ENCODE measurements at regions not wholly inside any gene's neighbourhood (a gene's known extent, or its start where the extent isn't known, plus 50 kb on each side); places are given as distances from the start of the nearest gene placed in this dataset.
"Not testable (repeated sequence)": the region's sequence is repeated elsewhere in the genome, so short reads cannot be mapped to it uniquely, and the experiment has no call there.

DNA sequence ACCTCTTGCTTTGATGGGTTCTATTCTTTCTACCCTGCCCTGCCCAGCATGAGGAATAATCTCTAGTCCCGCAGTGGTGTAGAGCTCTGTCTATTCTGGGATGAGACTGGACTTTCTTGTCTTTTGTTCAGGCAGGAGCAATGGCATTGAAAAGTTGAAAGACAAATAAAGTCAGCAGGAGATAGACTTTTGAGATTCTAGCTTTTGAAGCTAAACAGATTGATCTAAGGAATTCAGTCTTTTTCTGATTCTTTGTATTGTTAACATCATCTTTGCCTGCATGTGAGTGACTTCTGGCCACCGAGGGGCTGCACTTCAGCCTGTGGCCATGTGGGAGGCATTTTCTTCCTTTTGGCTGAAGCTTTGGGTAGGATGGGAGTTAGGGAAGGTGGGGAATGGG lies 132.4 kb downstream of the MRPL57 start:
- intact Hi-C loops (cut with micrococcal nuclease) = no loop called here
- H3K4me1 Mint-ChIP-seq = peaks cover 6 to 7% of the 10 kb centered on the region in 2 donors
- TF ChIP-seq, protein P1, sequence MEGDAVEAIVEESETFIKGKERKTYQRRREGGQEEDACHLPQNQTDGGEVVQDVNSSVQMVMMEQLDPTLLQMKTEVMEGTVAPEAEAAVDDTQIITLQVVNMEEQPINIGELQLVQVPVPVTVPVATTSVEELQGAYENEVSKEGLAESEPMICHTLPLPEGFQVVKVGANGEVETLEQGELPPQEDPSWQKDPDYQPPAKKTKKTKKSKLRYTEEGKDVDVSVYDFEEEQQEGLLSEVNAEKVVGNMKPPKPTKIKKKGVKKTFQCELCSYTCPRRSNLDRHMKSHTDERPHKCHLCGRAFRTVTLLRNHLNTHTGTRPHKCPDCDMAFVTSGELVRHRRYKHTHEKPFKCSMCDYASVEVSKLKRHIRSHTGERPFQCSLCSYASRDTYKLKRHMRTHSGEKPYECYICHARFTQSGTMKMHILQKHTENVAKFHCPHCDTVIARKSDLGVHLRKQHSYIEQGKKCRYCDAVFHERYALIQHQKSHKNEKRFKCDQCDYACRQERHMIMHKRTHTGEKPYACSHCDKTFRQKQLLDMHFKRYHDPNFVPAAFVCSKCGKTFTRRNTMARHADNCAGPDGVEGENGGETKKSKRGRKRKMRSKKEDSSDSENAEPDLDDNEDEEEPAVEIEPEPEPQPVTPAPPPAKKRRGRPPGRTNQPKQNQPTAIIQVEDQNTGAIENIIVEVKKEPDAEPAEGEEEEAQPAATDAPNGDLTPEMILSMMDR (IDR thresholded peaks at IDR 0.05) = no peak
- DNase-seq = no peak
- no peaks in the 10 kb centered on the region for H3K27me3 Mint-ChIP-seq (ENCODE audit: low read depth in 2 of 2)
- no peaks in the 10 kb centered on the region for H3K4me1 ChIP-seq (ENCODE audit: control insufficient read depth, insufficient read depth, low read length)
- H3K27me3 ChIP-seq (ENCODE audit: control insufficient read depth, insufficient read depth, low read length) = no peaks in the 10 kb centered on the region
- H3K4me3 ChIP-seq (ENCODE audit: low read length) = no peak overlapping the region
- ATAC-seq = no peak
- WGBS (ENCODE audit: insufficient coverage) = 95% methylated on average over 2 of the region's 2 CpGs
- H3K36me3 ChIP-seq (ENCODE audit: control insufficient read depth, insufficient read depth, low read length) = peaks cover 4% of the 10 kb centered on the region
- no peak overlapping the region for H3K27ac ChIP-seq (ENCODE audit: low read length)
- H3K4me3 Mint-ChIP-seq = no peak overlapping the region
- no peaks in the 10 kb centered on the region for H3K36me3 Mint-ChIP-seq
- no peak overlapping the region for H3K27ac Mint-ChIP-seq
- no peaks in the 10 kb centered on the region for H3K9me3 Mint-ChIP-seq
- no peaks in the 10 kb centered on the region for H3K9me3 ChIP-seq (ENCODE audit: control insufficient read depth, insufficient read depth, low read length)

DNA sequence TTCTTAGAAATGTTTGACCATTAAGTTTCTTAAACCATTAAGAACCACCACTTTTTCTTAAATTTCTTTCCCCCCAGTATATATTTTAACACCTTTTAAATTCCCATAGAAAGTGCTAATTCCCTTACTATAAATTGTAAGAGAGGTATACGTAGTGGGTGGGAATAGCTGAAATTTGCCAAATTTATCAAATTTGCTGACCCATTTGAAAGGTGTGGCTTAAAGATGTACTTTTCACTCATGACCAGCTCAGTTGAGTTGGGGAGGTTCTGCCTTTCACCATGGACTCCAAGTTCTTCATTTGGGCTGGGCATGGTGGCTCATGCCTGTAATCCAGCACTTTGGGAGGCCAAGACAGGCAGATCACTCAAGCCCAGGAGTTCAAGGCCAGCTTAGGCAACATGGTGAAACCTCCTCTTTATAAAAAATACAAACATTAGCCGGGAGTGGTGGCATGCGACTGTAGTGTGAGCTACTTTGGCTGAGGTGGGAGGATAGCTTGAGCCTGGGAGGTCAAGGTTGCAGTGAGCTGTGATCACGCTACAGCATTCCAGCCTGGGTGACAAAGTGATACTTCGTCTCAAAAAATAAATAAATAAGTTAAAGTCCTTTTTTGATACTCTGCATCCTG lies 133.2 kb downstream of the MRPL57 start:
- ATAC-seq (no peak), DNase-seq (no peak)
- H3K27ac Mint-ChIP-seq = no peak overlapping the region
- Histone ChIP-seq H3K9me3 (ENCODE audit: control insufficient read depth, insufficient read depth, low read length) (no peaks in the 10 kb centered on the region), H3K27ac (ENCODE audit: low read length) (no peak overlapping the region), H3K4me3 (ENCODE audit: low read length) (no peak overlapping the region), H3K27me3 (ENCODE audit: control insufficient read depth, insufficient read depth, low read length) (no peaks in the 10 kb centered on the region), H3K4me1 (ENCODE audit: control insufficient read depth, insufficient read depth, low read length) (no peaks in the 10 kb centered on the region), H3K36me3 (ENCODE audit: control insufficient read depth, insufficient read depth, low read length) (peaks cover 2% of the 10 kb centered on the region)
- WGBS (ENCODE audit: insufficient coverage) = 96% methylated on average over 3 of the region's 5 CpGs
- peaks cover 6 to 7% of the 10 kb centered on the region in 2 donors for H3K4me1 Mint-ChIP-seq
- intact Hi-C loops (cut with micrococcal nuclease) = no loop called here
- TF ChIP-seq, protein P1 (IDR thresholded peaks at IDR 0.05) = no peak
- no peaks in the 10 kb centered on the region for H3K27me3 Mint-ChIP-seq (ENCODE audit: low read depth in 2 of 2)
- no peaks in the 10 kb centered on the region for H3K9me3 Mint-ChIP-seq
- H3K4me3 Mint-ChIP-seq = no peak overlapping the region
- H3K36me3 Mint-ChIP-seq = no peaks in the 10 kb centered on the region

DNA sequence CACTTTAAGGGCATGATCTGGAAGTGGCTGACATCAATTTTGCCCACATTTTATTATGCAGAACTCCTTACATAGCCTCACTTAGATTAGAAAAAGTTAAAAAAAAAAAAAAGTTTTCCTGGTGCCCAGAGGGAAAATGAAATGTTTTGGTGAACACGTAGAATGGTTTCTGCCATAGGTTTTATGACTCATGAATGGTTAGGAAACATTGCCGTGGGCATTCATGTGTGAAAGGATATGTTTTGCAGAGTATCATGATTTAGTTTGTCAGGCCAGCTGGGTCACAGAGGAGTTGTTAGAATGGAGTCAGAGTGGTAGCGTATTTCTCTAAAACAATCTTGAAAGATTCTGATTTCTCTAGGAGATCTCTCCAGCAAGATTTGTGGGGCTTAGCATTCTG lies 133.8 kb downstream of the MRPL57 start:
- TF ChIP-seq, protein P1 (IDR thresholded peaks at IDR 0.05) = no peak
- Histone ChIP-seq H3K4me1 (ENCODE audit: control insufficient read depth, insufficient read depth, low read length) (no peaks in the 10 kb centered on the region), H3K27me3 (ENCODE audit: control insufficient read depth, insufficient read depth, low read length) (no peaks in the 10 kb centered on the region), H3K27ac (ENCODE audit: low read length) (no peak overlapping the region), H3K4me3 (ENCODE audit: low read length) (no peak overlapping the region), H3K36me3 (ENCODE audit: control insufficient read depth, insufficient read depth, low read length) (peaks cover 2% of the 10 kb centered on the region), H3K9me3 (ENCODE audit: control insufficient read depth, insufficient read depth, low read length) (no peaks in the 10 kb centered on the region)
- Mint-ChIP-seq H3K9me3 (no peaks in the 10 kb centered on the region), H3K27me3 (ENCODE audit: low read depth in 2 of 2) (no peaks in the 10 kb centered on the region), H3K4me1 (peaks cover 6 to 7% of the 10 kb centered on the region in 2 donors), H3K4me3 (no peak overlapping the region), H3K27ac (no peak overlapping the region), H3K36me3 (no peaks in the 10 kb centered on the region)
- no peak for ATAC-seq
- WGBS (ENCODE audit: insufficient coverage) = 92% methylated on average over 2 of the region's 3 CpGs
- intact Hi-C loops (cut with micrococcal nuclease) = no loop called here
- DNase-seq = no peak

DNA sequence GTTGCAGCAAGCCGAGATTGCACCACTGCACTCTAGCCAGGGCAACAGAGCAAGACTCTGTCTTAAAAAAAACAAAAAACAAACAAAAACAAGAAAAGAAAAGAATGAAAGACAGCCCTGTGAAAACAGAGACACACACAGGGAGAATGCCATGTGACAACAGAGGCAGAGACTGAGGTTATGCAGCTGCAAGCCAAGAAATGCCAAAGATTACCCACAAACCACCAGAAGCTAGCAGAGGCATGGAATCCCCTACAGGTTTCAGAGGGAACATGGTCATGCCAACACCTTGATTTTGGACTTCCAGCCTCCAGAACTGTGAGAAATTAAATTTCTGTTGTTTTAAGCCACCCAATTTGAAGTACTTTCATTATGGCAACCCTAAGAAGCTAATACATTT lies 138.5 kb downstream of the MRPL57 start:
- H3K4me3 Mint-ChIP-seq; H3K36me3 ChIP-seq (ENCODE audit: control insufficient read depth, insufficient read depth, low read length); H3K27ac Mint-ChIP-seq; ATAC-seq; DNase-seq; H3K9me3 ChIP-seq (ENCODE audit: control insufficient read depth, insufficient read depth, low read length); H3K36me3 Mint-ChIP-seq; H3K27me3 ChIP-seq (ENCODE audit: control insufficient read depth, insufficient read depth, low read length); intact Hi-C loops (cut with micrococcal nuclease); H3K27ac ChIP-seq (ENCODE audit: low read length); H3K4me3 ChIP-seq (ENCODE audit: low read length); H3K27me3 Mint-ChIP-seq (ENCODE audit: low read depth in 2 of 2); H3K9me3 Mint-ChIP-seq; H3K4me1 ChIP-seq (ENCODE audit: control insufficient read depth, insufficient read depth, low read length): not testable (repeated sequence)
- H3K4me1 Mint-ChIP-seq = peaks cover 7 to 11% of the 10 kb centered on the region in 2 donors
- WGBS (ENCODE audit: insufficient coverage) = 92% methylated on average over 1 of the region's 1 CpG

Data from natural killer cell (primary cell).